ENCODE measurements at regions not wholly inside any gene's neighbourhood (a gene's known extent, or its start where the extent isn't known, plus 50 kb on each side); places are given as distances from the start of the nearest gene placed in this dataset.
"Not testable (repeated sequence)": the region's sequence is repeated elsewhere in the genome, so short reads cannot be mapped to it uniquely, and the experiment has no call there.

DNA sequence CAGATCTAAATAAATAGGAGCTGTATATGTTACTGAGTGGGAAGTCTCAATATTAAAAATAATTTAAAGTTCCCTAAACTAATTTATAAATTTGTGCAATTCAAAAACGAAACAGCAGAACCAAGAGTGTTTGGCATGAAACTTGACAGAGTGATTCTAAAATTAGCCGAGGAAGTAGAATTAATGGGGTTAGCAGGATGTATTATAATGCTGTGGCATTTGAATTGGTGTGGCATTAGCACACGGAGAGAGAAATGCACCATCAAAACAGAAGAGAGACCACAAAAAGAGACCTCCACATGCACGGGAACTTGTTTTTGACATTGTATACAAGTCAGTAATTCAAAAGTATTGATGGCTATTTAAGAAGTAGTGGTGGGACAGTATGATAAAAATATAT lies 366.0 kb upstream of the RGS6 start:
- H3K36me3 ChIP-seq (ENCODE audit: insufficient read depth, low read length), result no peaks in the 10 kb centered on the region
- H3K27me3 Mint-ChIP-seq, result no peaks in the 10 kb centered on the region
- TF ChIP-seq, protein P1, sequence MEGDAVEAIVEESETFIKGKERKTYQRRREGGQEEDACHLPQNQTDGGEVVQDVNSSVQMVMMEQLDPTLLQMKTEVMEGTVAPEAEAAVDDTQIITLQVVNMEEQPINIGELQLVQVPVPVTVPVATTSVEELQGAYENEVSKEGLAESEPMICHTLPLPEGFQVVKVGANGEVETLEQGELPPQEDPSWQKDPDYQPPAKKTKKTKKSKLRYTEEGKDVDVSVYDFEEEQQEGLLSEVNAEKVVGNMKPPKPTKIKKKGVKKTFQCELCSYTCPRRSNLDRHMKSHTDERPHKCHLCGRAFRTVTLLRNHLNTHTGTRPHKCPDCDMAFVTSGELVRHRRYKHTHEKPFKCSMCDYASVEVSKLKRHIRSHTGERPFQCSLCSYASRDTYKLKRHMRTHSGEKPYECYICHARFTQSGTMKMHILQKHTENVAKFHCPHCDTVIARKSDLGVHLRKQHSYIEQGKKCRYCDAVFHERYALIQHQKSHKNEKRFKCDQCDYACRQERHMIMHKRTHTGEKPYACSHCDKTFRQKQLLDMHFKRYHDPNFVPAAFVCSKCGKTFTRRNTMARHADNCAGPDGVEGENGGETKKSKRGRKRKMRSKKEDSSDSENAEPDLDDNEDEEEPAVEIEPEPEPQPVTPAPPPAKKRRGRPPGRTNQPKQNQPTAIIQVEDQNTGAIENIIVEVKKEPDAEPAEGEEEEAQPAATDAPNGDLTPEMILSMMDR (IDR thresholded peaks at IDR 0.05), result no peak
- H3K36me3 Mint-ChIP-seq (ENCODE audit: low read depth), result no peaks in the 10 kb centered on the region
- no peak for ATAC-seq (ENCODE audit: poor library complexity)
- no peak overlapping the region for H3K4me3 ChIP-seq (ENCODE audit: low read length)
- H3K27ac Mint-ChIP-seq, result no peak overlapping the region
- intact Hi-C loops (cut with DNase I, micrococcal nuclease), result no loop called here
- H3K9me3 ChIP-seq (ENCODE audit: control insufficient read depth in 1 of 2, insufficient read depth in 1 of 2, low read length in 2 of 2), result no peaks in the 10 kb centered on the region
- no peaks in the 10 kb centered on the region for H3K4me1 ChIP-seq (ENCODE audit: insufficient read depth, low read length)
- CTCF ChIA-PET, result no interaction called here
- H3K4me3 Mint-ChIP-seq, result no peak overlapping the region
- H3K27me3 ChIP-seq (ENCODE audit: control insufficient read depth in 1 of 2, insufficient read depth in 2 of 2, low read length in 2 of 2), result no peaks in the 10 kb centered on the region
- H3K27ac ChIP-seq (ENCODE audit: low read depth in 1 of 2, low read length in 2 of 2), result no peak overlapping the region
- H3K4me1 Mint-ChIP-seq (ENCODE audit: low read depth), result peaks cover 11% of the 10 kb centered on the region
- POLR2A ChIA-PET, result no interaction called here
- H3K9me3 Mint-ChIP-seq, result no peaks in the 10 kb centered on the region
- DNase-seq, result peak in 1 of 14 experiments; percentile 51

DNA sequence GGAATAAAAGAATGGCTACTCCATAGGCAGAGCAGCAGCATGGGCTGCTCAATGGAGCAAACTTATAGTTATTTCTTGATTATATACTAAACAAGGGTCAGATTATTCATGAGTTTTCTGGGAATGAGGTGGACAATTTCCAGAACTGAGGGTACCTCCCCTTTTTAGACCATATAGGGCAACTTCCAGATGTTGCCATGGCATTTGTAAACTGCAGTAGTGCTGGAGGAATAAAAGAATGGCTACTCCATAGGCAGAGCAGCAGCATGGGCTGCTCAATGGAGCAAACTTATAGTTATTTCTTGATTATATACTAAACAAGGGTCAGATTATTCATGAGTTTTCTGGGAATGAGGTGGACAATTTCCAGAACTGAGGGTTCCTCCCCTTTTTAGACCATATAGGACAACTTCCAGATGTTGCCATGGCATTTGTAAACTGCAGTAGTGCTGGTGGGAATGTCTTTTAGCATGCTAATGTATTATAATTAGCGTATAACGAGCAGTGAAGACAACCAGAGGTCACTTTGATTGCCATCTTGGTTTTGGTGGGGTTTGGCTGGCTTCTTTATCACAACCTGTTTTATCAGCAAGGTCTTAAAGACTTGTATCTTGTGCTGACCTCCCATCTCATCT lies 364.6 kb upstream of the RGS6 start:
- peaks cover 11% of the 10 kb centered on the region for H3K4me1 Mint-ChIP-seq (ENCODE audit: low read depth)
- DNase-seq; H3K27ac Mint-ChIP-seq; H3K27me3 Mint-ChIP-seq; H3K36me3 ChIP-seq (ENCODE audit: insufficient read depth, low read length); H3K4me3 ChIP-seq (ENCODE audit: low read length); ATAC-seq (ENCODE audit: poor library complexity); POLR2A ChIA-PET; intact Hi-C loops (cut with DNase I, micrococcal nuclease); H3K27ac ChIP-seq (ENCODE audit: low read depth in 1 of 2, low read length in 2 of 2); H3K9me3 ChIP-seq (ENCODE audit: control insufficient read depth in 1 of 2, insufficient read depth in 1 of 2, low read length in 2 of 2); H3K9me3 Mint-ChIP-seq; H3K36me3 Mint-ChIP-seq (ENCODE audit: low read depth); H3K27me3 ChIP-seq (ENCODE audit: control insufficient read depth in 1 of 2, insufficient read depth in 2 of 2, low read length in 2 of 2); CTCF ChIA-PET; H3K4me3 Mint-ChIP-seq; H3K4me1 ChIP-seq (ENCODE audit: insufficient read depth, low read length): not testable (repeated sequence)

DNA sequence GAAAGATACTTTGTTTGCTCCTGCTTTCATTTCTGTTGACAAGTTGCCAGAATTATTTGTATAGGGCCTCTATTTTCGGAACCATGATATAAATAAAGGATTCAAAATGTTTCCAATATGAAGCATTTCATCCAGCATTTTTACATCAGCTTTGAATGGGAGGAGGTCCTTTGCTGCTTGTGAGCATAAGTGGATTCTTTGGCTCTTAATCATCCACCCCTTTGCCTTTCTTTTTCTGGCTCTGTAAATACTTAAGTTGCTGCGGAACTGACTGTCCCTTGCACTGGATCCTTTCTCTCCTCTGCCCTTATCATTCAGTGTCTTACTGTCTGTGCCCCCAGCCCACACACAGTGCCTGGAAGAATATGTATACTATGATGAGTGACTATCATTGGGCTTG lies 357.3 kb upstream of the RGS6 start:
- H3K9me3 ChIP-seq (ENCODE audit: control insufficient read depth in 1 of 2, insufficient read depth in 1 of 2, low read length in 2 of 2), result no peaks in the 10 kb centered on the region
- TF ChIP-seq, protein P1 (IDR thresholded peaks at IDR 0.05), result no peak
- H3K27ac ChIP-seq (ENCODE audit: low read depth in 1 of 2, low read length in 2 of 2), result no peak overlapping the region
- no peaks in the 10 kb centered on the region for H3K9me3 Mint-ChIP-seq
- no peak overlapping the region for H3K27ac Mint-ChIP-seq
- no peak overlapping the region for H3K4me3 Mint-ChIP-seq
- CTCF ChIA-PET, result no interaction called here
- intact Hi-C loops (cut with DNase I, micrococcal nuclease), result no loop called here
- DNase-seq (peak in 1 of 14 experiments; percentile 57), ATAC-seq (ENCODE audit: poor library complexity) (no peak)
- POLR2A ChIA-PET, result no interaction called here
- no peaks in the 10 kb centered on the region for H3K4me1 ChIP-seq (ENCODE audit: insufficient read depth, low read length)
- no peaks in the 10 kb centered on the region for H3K36me3 ChIP-seq (ENCODE audit: insufficient read depth, low read length)
- H3K27me3 Mint-ChIP-seq, result no peaks in the 10 kb centered on the region
- peaks cover 31% of the 10 kb centered on the region for H3K4me1 Mint-ChIP-seq (ENCODE audit: low read depth)
- no peaks in the 10 kb centered on the region for H3K36me3 Mint-ChIP-seq (ENCODE audit: low read depth)
- no peak overlapping the region for H3K4me3 ChIP-seq (ENCODE audit: low read length)
- no peaks in the 10 kb centered on the region for H3K27me3 ChIP-seq (ENCODE audit: control insufficient read depth in 1 of 2, insufficient read depth in 2 of 2, low read length in 2 of 2)

DNA sequence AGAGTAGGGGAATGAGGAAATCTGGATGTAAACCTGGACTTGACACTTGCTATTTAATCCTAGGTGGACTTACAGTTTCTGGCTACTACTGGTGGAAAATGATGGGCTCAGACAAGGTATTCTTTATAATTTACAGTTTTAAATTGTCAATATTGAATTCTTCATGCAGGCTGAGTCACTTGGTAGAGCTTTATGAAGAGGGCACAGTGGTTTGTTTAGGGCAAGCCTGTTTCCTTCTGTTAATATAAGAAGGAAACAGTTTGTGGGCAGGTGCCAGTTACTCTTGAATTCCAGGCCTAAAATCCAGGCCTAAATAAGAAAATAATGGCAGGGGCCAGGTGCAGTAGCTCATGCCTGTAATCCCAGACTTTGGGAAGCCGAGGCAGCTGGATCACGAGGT lies 355.8 kb upstream of the RGS6 start:
- Mint-ChIP-seq H3K27ac (no peak overlapping the region), H3K4me1 (ENCODE audit: low read depth) (peaks cover 31% of the 10 kb centered on the region), H3K9me3 (no peaks in the 10 kb centered on the region), H3K36me3 (ENCODE audit: low read depth) (no peaks in the 10 kb centered on the region), H3K27me3 (no peaks in the 10 kb centered on the region), H3K4me3 (no peak overlapping the region)
- Histone ChIP-seq H3K4me1 (ENCODE audit: insufficient read depth, low read length) (no peaks in the 10 kb centered on the region), H3K9me3 (ENCODE audit: control insufficient read depth in 1 of 2, insufficient read depth in 1 of 2, low read length in 2 of 2) (no peaks in the 10 kb centered on the region), H3K27ac (ENCODE audit: low read depth in 1 of 2, low read length in 2 of 2) (no peak overlapping the region), H3K4me3 (ENCODE audit: low read length) (no peak overlapping the region), H3K36me3 (ENCODE audit: insufficient read depth, low read length) (no peaks in the 10 kb centered on the region), H3K27me3 (ENCODE audit: control insufficient read depth in 1 of 2, insufficient read depth in 2 of 2, low read length in 2 of 2) (no peaks in the 10 kb centered on the region)
- DNase-seq (no peak), ATAC-seq (ENCODE audit: poor library complexity) (no peak)
- intact Hi-C loops (cut with DNase I, micrococcal nuclease), result no loop called here
- ChIA-PET POLR2A (no interaction called here), CTCF (no interaction called here)
- TF ChIP-seq, protein P1 (IDR thresholded peaks at IDR 0.05), result no peak
